ENCODE measurements at regions not wholly inside any gene's neighbourhood (a gene's known extent, or its start where the extent isn't known, plus 50 kb on each side); places are given as distances from the start of the nearest gene placed in this dataset.
"Not testable (repeated sequence)": the region's sequence is repeated elsewhere in the genome, so short reads cannot be mapped to it uniquely, and the experiment has no call there.

- no peak for DNase-seq
Observed at GRCh38 chr1:219560856-219561255, 52.0 kb downstream of the ZC3H11B start.

- DNase-seq, result no peak
Observed at GRCh38 chr1:219559899-219560298, 53.0 kb downstream of the ZC3H11B start.

GRCh38 chr1:219555806-219556205 lies 57.1 kb downstream of the ZC3H11B start:
- DNase-seq, result no peak

GRCh38 chr1:219555031-219555692 lies 57.7 kb downstream of the ZC3H11B start:
- no peak for DNase-seq

GRCh38 chr1:219553934-219554502 lies 58.9 kb downstream of the ZC3H11B start:
- no peak for DNase-seq

GRCh38 chr1:219550201-219550600 lies 62.7 kb downstream of the ZC3H11B start:
- DNase-seq, result no peak

GRCh38 chr1:219549215-219549614 lies 63.7 kb downstream of the ZC3H11B start:
- no peak for DNase-seq

- DNase-seq, result no peak
Observed at GRCh38 chr1:219548386-219548785, 64.5 kb downstream of the ZC3H11B start.

GRCh38 chr1:219545756-219546155 lies 67.1 kb downstream of the ZC3H11B start:
- not testable (repeated sequence) for DNase-seq

- DNase-seq, result no peak
Observed at GRCh38 chr1:219544163-219544846, 68.6 kb downstream of the ZC3H11B start.

- no peak for DNase-seq
Observed at GRCh38 chr1:219542828-219543518, 69.9 kb downstream of the ZC3H11B start.

- no peak for DNase-seq
Observed at GRCh38 chr1:219541946-219542345, 71.0 kb downstream of the ZC3H11B start.

GRCh38 chr1:219539645-219540254 lies 73.2 kb downstream of the ZC3H11B start:
- DNase-seq, result no peak

- no peak for DNase-seq
Observed at GRCh38 chr1:219538886-219539285, 74.0 kb downstream of the ZC3H11B start.

GRCh38 chr1:219537223-219537631 lies 75.7 kb downstream of the ZC3H11B start:
- DNase-seq, result no peak

GRCh38 chr1:219536038-219536437 lies 76.9 kb downstream of the ZC3H11B start:
- DNase-seq, result no peak

GRCh38 chr1:219534991-219535390 lies 77.9 kb downstream of the ZC3H11B start:
- no peak for DNase-seq

- no peak for DNase-seq
Observed at GRCh38 chr1:219533280-219533679, 79.6 kb downstream of the ZC3H11B start.

- no peak for DNase-seq
Observed at GRCh38 chr1:219529116-219529515, 83.8 kb downstream of the ZC3H11B start.

- no peak for DNase-seq
Observed at GRCh38 chr1:219528633-219529032, 84.3 kb downstream of the ZC3H11B start.

- DNase-seq, result no peak
Observed at GRCh38 chr1:219527994-219528393, 84.9 kb downstream of the ZC3H11B start.

GRCh38 chr1:219526074-219526473 lies 86.8 kb downstream of the ZC3H11B start:
- DNase-seq, result no peak

- no peak for DNase-seq
Observed at GRCh38 chr1:219523411-219523810, 89.5 kb downstream of the ZC3H11B start.
